A673 (cell line): ENCODE measurements at regions not wholly inside any gene's neighbourhood (a gene's known extent, or its start where the extent isn't known, plus 50 kb on each side); places are given as distances from the start of the nearest gene placed in this dataset.

Experiments used
- CTCF ChIP-seq: fragments of 300-800, 200-600 bp; sonication (generic); conservative IDR thresholded peaks from 2 replicates; pipeline ENCODE4 v1.5.1; 2017; ENCODE audit warnings: low read depth, mild to moderate bottlenecking, antibody characterized with exemption, low read length, moderate library complexity, mixed read lengths
- EZH2 ChIP-seq: fragments of 200-600 bp; sonication (generic); IDR thresholded peaks from 2 replicates; pipeline ENCODE4 v1.6.1; 2017; ENCODE audit warnings: borderline replicate concordance, low read depth, mild to moderate bottlenecking, mixed read lengths, antibody characterized with exemption, low read length; ENCODE audit not compliant: poor library complexity, severe bottlenecking

DNA sequence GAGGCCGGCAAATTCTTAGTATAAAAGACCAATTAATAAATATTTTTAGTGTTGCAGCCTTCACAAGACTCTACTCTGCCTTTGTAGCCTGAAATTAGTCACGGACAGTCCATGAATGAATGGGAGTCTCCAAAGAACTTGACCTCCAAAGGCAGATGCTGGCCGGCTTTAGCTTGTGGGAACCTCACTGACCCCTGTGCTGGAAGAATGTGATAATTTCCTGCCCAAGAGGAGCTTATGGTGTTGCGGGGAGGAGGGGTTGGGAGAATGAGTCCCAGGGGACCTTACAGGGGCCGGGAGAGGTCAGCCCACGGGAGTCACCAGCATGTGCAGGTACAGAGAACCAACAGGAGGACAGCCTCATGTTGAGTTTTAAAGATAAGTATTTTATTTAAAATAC lies 143.1 kb downstream of the IRX2 start:
- TF ChIP-seq CTCF (no peak), EZH2 (no peak)
